Lower leg skin (tissue), 4 donors: ENCODE measurements at regions not wholly inside any gene's neighbourhood (a gene's known extent, or its start where the extent isn't known, plus 50 kb on each side); places are given as distances from the start of the nearest gene placed in this dataset.

ENCODE experiments used
- DNase-seq, 2 donors: peaks; one replicate each; pipeline ENCODE4 v3.0.0-alpha.2; 2019; ENCODE audit warnings: low spot score in 2 of 2
- H3K4me3 ChIP-seq: fragments of 200-600 bp; sonication (generic); 2 replicates; pipeline ENCODE4 v1.5.1; 2017; ENCODE audit warnings: mild to moderate bottlenecking, low read depth; ENCODE audit not compliant: poor library complexity, severe bottlenecking
- POLR2A ChIP-seq, 2 donors: fragments of 450-650 bp; IDR thresholded peaks; one replicate each; pipeline ENCODE4 v1.6.1; 2016 to 2017; ENCODE audit warnings: antibody characterized with exemption in 2 of 2, mild to moderate bottlenecking in 1 of 2, moderate library complexity in 1 of 2
- WGBS, 2 donors: methylation state at CpG; one replicate each; pipeline ENCODE4 v1.1.5; 2018; 5-methylcytosine and 5-hydroxymethylcytosine counted together
- intact Hi-C: fragments of 100-400 bp; cut with DNase I; formaldehyde crosslinking; loops from one replicate; pipeline ENCODE4 v1.15.0; 2023; ENCODE audit warnings: low total_unique reads
- TF ChIP-seq, protein P1 (sequence below), 3 donors: fragments of 450-650 bp; IDR thresholded peaks; one replicate each; pipeline ENCODE4 v1.5.1; 2016; ENCODE audit warnings: antibody characterized with exemption in 3 of 3, mild to moderate bottlenecking in 3 of 3, moderate library complexity in 2 of 3

DNA sequence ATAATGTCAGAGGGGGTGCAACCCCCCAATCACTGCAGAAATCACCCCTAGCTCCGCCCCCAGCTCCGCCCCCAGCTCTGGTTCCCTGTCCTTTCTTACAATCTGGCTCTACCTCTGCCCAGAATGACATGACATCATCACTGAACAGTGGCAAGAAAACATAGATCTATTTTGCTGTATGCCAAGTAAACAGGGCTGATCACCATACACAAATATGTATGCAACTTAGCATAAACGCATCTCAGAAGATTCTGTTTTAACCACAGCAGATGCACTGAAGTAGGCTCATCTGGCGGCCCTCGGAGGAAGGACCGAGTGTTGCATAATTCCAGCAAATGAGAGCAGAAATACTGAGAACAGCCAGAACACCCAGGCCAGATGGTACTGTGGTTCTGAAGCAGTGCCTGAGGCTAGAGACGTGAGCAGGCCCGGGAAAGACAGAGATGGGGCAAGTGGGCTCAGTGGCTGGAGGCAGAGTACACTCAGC, 293.3 kb upstream of the KLF14 start:
- 40 to 47% methylated on average over 8 of the region's 8 CpGs for WGBS, 2 donors
- intact Hi-C loops = no loop called here
- DNase-seq = no peak
- TF ChIP-seq, protein P1, sequence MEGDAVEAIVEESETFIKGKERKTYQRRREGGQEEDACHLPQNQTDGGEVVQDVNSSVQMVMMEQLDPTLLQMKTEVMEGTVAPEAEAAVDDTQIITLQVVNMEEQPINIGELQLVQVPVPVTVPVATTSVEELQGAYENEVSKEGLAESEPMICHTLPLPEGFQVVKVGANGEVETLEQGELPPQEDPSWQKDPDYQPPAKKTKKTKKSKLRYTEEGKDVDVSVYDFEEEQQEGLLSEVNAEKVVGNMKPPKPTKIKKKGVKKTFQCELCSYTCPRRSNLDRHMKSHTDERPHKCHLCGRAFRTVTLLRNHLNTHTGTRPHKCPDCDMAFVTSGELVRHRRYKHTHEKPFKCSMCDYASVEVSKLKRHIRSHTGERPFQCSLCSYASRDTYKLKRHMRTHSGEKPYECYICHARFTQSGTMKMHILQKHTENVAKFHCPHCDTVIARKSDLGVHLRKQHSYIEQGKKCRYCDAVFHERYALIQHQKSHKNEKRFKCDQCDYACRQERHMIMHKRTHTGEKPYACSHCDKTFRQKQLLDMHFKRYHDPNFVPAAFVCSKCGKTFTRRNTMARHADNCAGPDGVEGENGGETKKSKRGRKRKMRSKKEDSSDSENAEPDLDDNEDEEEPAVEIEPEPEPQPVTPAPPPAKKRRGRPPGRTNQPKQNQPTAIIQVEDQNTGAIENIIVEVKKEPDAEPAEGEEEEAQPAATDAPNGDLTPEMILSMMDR (IDR thresholded peaks at IDR 0.05) = no peak
- no peak for TF ChIP-seq POLR2A (IDR thresholded peaks at IDR 0.05)
- H3K4me3 ChIP-seq = no peak overlapping the region

GRCh38 chr7:131028295-131028694, 294.3 kb upstream of the KLF14 start:
- intact Hi-C loops = no loop called here
- 72% methylated on average over 2 of the region's 2 CpGs for WGBS, 2 donors
- H3K4me3 ChIP-seq = no peak overlapping the region
- no peak for TF ChIP-seq POLR2A (IDR thresholded peaks at IDR 0.05)
- DNase-seq = no peak

DNA sequence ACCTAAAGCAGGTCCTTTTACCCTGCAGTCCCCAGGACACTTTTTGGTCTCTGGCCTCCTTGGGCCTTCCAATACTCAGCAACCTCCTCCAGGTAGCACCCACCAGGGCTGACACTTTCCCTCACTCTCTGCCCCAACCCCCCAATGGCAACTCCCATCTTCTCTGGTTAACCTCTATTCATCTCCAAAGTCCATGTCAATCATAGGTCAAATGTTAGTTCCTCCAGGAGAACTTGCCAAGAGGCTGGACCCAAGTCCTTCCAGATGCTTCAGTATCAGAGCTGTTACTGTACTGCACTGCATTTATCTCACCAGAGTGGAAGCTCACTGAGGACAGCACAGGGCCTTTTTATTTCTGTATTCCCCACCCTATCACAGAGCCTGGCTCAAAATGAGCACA, 295.0 kb upstream of the KLF14 start:
- no peak overlapping the region for H3K4me3 ChIP-seq
- intact Hi-C loops = no loop called here
- TF ChIP-seq, protein P1 (IDR thresholded peaks at IDR 0.05) = no peak
- TF ChIP-seq POLR2A (IDR thresholded peaks at IDR 0.05) = no peak
- no peak for DNase-seq

DNA sequence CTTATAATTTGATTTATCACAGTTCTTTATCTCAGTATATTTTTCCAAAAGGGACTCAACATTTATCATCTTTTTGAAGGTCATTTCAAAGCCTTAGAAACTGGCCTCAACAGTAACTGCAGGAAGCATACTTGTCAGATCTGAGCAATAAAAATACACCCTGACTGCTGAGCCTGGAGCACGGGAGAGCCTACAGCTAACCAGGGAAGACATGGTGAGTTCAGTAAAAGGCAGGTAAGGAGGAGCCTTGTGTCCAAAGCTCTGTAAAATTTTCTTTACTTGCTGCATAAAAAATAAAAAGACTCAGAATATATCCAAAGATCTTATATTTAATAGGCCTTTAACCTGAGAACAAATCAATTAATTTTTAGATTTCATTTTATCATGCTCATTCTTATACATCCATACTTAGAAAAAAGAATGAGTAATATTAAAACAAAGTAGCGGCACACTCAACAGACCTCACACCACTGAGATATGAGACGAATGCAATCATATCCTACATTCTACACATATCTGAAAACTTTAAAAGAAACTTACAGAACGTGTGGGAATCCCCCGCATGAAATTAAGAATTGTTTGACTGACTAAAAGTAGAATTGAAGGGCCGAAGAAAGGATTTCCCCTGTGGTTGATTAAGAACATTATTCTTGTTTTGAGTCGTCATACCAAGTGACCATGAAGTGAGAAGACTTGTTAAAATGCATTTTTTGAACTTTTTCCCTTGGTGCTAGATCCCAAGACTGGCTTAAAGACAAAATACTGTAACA, 296.4 kb upstream of the MKLN1 start:
- TF ChIP-seq, protein P1 (IDR thresholded peaks at IDR 0.05) = no peak
- no peak for TF ChIP-seq POLR2A (IDR thresholded peaks at IDR 0.05)
- intact Hi-C loops = no loop called here
- no peak overlapping the region for H3K4me3 ChIP-seq
- 82 to 84% methylated on average over 7 of the region's 7 CpGs for WGBS, 2 donors
- DNase-seq = no peak

DNA sequence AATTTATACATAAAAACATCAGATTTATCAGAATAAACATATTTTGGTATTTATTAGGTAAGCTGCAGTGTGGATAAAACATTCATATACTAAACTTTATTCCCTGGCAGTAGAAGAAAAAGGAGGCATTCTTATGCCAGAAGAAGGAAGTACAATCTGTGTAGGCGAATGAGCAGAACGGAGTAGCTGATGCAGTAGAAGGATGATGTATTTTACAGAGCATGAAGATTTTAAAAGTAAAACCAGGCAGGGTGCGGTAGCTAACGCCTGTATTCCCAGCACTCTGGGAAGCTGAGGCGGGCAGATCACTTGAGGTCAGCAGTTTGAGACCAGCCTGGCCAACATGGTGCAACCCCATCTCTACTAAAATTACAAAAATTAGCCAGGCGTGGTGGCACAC, 294.9 kb upstream of the MKLN1 start:
- no peak overlapping the region for H3K4me3 ChIP-seq
- 90% methylated on average over 6 of the region's 6 CpGs for WGBS, 2 donors
- no peak for TF ChIP-seq POLR2A (IDR thresholded peaks at IDR 0.05)
- TF ChIP-seq, protein P1 (IDR thresholded peaks at IDR 0.05) = no peak
- intact Hi-C loops = no loop called here
- no peak for DNase-seq

- intact Hi-C loops = no loop called here
- DNase-seq = no peak
Observed at GRCh38 chr7:131034166-131034881, 293.4 kb upstream of the MKLN1 start.

More at GRCh38 chr7:131034166-131034881, 293.4 kb upstream of the MKLN1 start:
- WGBS, 2 donors = 76 to 81% methylated on average over 9 of the region's 9 CpGs
- no peak for TF ChIP-seq POLR2A (IDR thresholded peaks at IDR 0.05)
- TF ChIP-seq, protein P1 (IDR thresholded peaks at IDR 0.05) = no peak
- no peak overlapping the region for H3K4me3 ChIP-seq
